SH-SY5Y (cell line): ENCODE measurements at regions not wholly inside any gene's neighbourhood (a gene's known extent, or its start where the extent isn't known, plus 50 kb on each side); places are given as distances from the start of the nearest gene placed in this dataset.

Source experiments
- GATA2 ChIP-seq: IDR thresholded peaks from 2 replicates; pipeline ENCODE4 v1.6.1; 2011; ENCODE audit warnings: mild to moderate bottlenecking, low read depth, low read length
- GATA3 ChIP-seq: IDR thresholded peaks from 2 replicates; pipeline ENCODE4 v1.6.1; 2011; ENCODE audit warnings: low read depth, mild to moderate bottlenecking, low read length, moderate library complexity

DNA sequence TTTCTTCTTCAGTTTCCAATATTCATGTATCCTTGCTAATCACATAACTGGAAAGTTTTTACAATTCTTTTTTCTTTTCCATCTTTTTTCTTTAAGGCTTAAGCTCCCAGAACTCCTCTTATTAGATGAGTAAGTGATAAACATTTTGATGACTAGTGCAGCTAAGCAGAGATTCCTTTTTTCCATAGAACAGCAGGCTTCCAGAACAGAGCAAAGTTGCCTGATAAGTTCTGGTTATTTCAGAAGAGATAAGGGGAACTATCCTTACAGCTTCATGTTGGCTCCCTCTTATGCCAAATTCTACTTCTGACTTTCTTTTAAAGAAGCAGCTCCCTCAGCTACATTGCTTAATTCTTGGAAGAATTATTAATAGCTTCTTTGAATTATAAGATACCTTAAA, 194.7 kb upstream of the FAR2 start:
- no peak for TF ChIP-seq GATA2
- TF ChIP-seq GATA3 = no peak
